HG03378 (cell line): ENCODE measurements at regions not wholly inside any gene's neighbourhood (a gene's known extent, or its start where the extent isn't known, plus 50 kb on each side); places are given as distances from the start of the nearest gene placed in this dataset.
"Not testable (repeated sequence)": the region's sequence is repeated elsewhere in the genome, so short reads cannot be mapped to it uniquely, and the experiment has no call there.

ENCODE experiments used
- ATAC-seq: cut with Tn5 transposase; IDR thresholded peaks from one replicate; pipeline ENCODE4 v1.9.1; 2021; ENCODE audit warnings: mild to moderate bottlenecking, moderate library complexity; ENCODE audit not compliant: unreplicated experiment

GRCh38 chr12:131272283-131272814, 318.6 kb downstream of the ADGRD1 start:
- not testable (repeated sequence) for ATAC-seq

- no peak for ATAC-seq
Observed at GRCh38 chr12:131273291-131273845, 319.7 kb downstream of the ADGRD1 start.

- no peak for ATAC-seq
Observed at GRCh38 chr12:131274061-131274460, 320.4 kb downstream of the ADGRD1 start.

GRCh38 chr12:131274906-131275305, 321.2 kb downstream of the ADGRD1 start:
- ATAC-seq, result no peak

- no peak for ATAC-seq
Observed at GRCh38 chr12:131275824-131276223, 322.1 kb downstream of the ADGRD1 start.

GRCh38 chr12:131276501-131277185, 322.9 kb downstream of the ADGRD1 start:
- ATAC-seq, result no peak

GRCh38 chr12:131277186-131278091, 323.7 kb downstream of the ADGRD1 start:
- not testable (repeated sequence) for ATAC-seq

GRCh38 chr12:131278451-131279115, 324.9 kb downstream of the ADGRD1 start:
- not testable (repeated sequence) for ATAC-seq

GRCh38 chr12:131279281-131279921, 325.7 kb downstream of the ADGRD1 start:
- no peak for ATAC-seq

GRCh38 chr12:131280426-131280825, 326.7 kb downstream of the ADGRD1 start:
- ATAC-seq, result no peak

GRCh38 chr12:131281016-131281415, 327.3 kb downstream of the ADGRD1 start:
- no peak for ATAC-seq

GRCh38 chr12:131282292-131283080, 328.8 kb downstream of the ADGRD1 start:
- ATAC-seq, result no peak

- no peak for ATAC-seq
Observed at GRCh38 chr12:131283191-131283861, 329.6 kb downstream of the ADGRD1 start.

GRCh38 chr12:131283862-131284825, 330.4 kb downstream of the ADGRD1 start:
- not testable (repeated sequence) for ATAC-seq

GRCh38 chr12:131284954-131285904, 331.5 kb downstream of the ADGRD1 start:
- not testable (repeated sequence) for ATAC-seq

GRCh38 chr12:131285905-131286295, 332.2 kb downstream of the ADGRD1 start:
- not testable (repeated sequence) for ATAC-seq

- not testable (repeated sequence) for ATAC-seq
Observed at GRCh38 chr12:131286301-131286700, 332.6 kb downstream of the ADGRD1 start.
